PC-9 (cell line): ENCODE measurements at regions not wholly inside any gene's neighbourhood (a gene's known extent, or its start where the extent isn't known, plus 50 kb on each side); places are given as distances from the start of the nearest gene placed in this dataset.

Source experiments
- BruUV-seq: library from RNA; stranded (reverse); fragments of 400-500 nt; replicated peaks from 2 replicates; lab custom pipeline; 2021; lab: Mats Ljungman, UMichigan
- CTCF ChIA-PET: fragments of 300-600 bp; sonication (Branson Sonifier 250); formaldehyde crosslinking; loops from one replicate; lab custom pipeline; 2022; ENCODE audit warnings: antibody characterized with exemption; lab: Charles Lee
- POLR2A ChIA-PET: fragments of 300-600 bp; sonication (Branson Sonifier 250); formaldehyde crosslinking; loops from one replicate; lab custom pipeline; 2022; ENCODE audit warnings: antibody characterized with exemption; ENCODE audit not compliant: unreplicated experiment; lab: Charles Lee
- DNase-seq, 2 experiments: peaks; one replicate each; pipeline versions ENCODE4 v3.0.0 to v3.0.0-alpha.2; 2015 to 2022; ENCODE audit warnings: mixed read lengths in 1 of 2
- H2AFZ ChIP-seq: fragments of 200-600 bp; sonication (generic); 2 replicates; pipeline ENCODE4 v1.8.1; 2017; ENCODE audit warnings: antibody characterized with exemption
- H3F3A ChIP-seq: fragments of 200-600 bp; sonication (generic); 2 replicates; pipeline ENCODE4 v1.8.1; 2017; ENCODE audit warnings: antibody characterized with exemption, mild to moderate bottlenecking, low read depth; ENCODE audit not compliant: insufficient read depth
- H3K27ac ChIP-seq: fragments of 200-600 bp; sonication (generic); 2 replicates; pipeline ENCODE4 v1.6.1; 2016; ENCODE audit warnings: mixed run types
- H3K27me3 ChIP-seq: fragments of 200-600 bp; sonication (generic); 2 replicates; pipeline ENCODE4 v1.6.1; 2016; ENCODE audit warnings: low read depth, mixed run types; ENCODE audit not compliant: insufficient read depth
- H3K36me3 ChIP-seq: fragments of 200-600 bp; sonication (generic); 2 replicates; pipeline ENCODE4 v1.6.1; 2016; ENCODE audit warnings: low read depth, mixed run types
- H3K4me1 ChIP-seq: fragments of 200-600 bp; sonication (generic); replicated peaks from 2 replicates; pipeline ENCODE4 v1.6.1; 2016; ENCODE audit warnings: mixed run types; ENCODE audit not compliant: insufficient read depth
- H3K4me2 ChIP-seq: fragments of 200-600 bp; sonication (generic); 2 replicates; pipeline ENCODE4 v1.6.1; 2017; ENCODE audit warnings: mixed run types
- H3K4me3 ChIP-seq: fragments of 200-600 bp; sonication (generic); 2 replicates; pipeline ENCODE4 v1.6.1; 2016; ENCODE audit warnings: mixed run types
- H3K79me2 ChIP-seq: fragments of 200-600 bp; sonication (generic); 2 replicates; pipeline ENCODE4 v1.6.1; 2017; ENCODE audit warnings: low read depth, mixed run types
- H3K9me2 ChIP-seq: fragments of 200-600 bp; sonication (generic); 2 replicates; pipeline ENCODE4 v1.8.1; 2017; ENCODE audit warnings: mild to moderate bottlenecking; ENCODE audit not compliant: insufficient read depth
- H3K9me3 ChIP-seq: fragments of 200-600 bp; sonication (generic); 2 replicates; pipeline ENCODE4 v1.8.1; 2016; ENCODE audit warnings: low read depth; ENCODE audit not compliant: insufficient read depth
- H4K20me1 ChIP-seq: fragments of 200-600 bp; sonication (generic); 2 replicates; pipeline ENCODE4 v1.8.1; 2017; ENCODE audit not compliant: insufficient read depth
- EZH2 ChIP-seq: fragments of 200-600 bp; sonication (generic); IDR thresholded peaks from 2 replicates; pipeline ENCODE4 v1.8.0; 2017; ENCODE audit warnings: antibody characterized with exemption, low read depth
- intact Hi-C: fragments of 100-400 bp; cut with micrococcal nuclease; formaldehyde crosslinking; loops from one replicate; pipeline ENCODE4 v1.10.0; 2022; ENCODE audit not compliant: unreplicated experiment
- TF ChIP-seq, protein P1 (sequence below): fragments of 200-600 bp; sonication (generic); conservative IDR thresholded peaks from 2 replicates; pipeline ENCODE4 v1.6.1; 2017; ENCODE audit warnings: mixed run types, antibody characterized with exemption, mild to moderate bottlenecking, moderate library complexity

DNA sequence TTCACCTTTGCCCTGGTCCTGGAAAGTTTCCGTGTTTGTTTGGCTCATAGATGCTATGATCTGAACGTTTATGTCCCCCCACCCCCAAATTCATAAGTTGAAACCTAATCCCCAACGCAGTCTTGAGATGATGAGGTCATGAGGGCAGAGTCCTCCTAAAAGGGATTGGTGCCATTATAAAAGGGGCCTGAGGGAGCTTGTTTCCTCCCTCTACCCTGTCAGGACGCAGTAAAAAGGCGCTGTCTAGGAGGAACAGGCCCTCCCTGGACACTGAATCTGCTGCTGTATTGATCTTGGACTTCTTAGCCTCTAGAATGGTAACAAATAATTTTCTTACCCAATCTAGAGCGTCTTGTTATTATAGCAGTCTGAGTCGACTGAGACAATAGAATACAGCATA lies 2190.6 kb upstream of the TENM3 start:
- no peak for TF ChIP-seq EZH2
- TF ChIP-seq, protein P1, sequence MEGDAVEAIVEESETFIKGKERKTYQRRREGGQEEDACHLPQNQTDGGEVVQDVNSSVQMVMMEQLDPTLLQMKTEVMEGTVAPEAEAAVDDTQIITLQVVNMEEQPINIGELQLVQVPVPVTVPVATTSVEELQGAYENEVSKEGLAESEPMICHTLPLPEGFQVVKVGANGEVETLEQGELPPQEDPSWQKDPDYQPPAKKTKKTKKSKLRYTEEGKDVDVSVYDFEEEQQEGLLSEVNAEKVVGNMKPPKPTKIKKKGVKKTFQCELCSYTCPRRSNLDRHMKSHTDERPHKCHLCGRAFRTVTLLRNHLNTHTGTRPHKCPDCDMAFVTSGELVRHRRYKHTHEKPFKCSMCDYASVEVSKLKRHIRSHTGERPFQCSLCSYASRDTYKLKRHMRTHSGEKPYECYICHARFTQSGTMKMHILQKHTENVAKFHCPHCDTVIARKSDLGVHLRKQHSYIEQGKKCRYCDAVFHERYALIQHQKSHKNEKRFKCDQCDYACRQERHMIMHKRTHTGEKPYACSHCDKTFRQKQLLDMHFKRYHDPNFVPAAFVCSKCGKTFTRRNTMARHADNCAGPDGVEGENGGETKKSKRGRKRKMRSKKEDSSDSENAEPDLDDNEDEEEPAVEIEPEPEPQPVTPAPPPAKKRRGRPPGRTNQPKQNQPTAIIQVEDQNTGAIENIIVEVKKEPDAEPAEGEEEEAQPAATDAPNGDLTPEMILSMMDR, result no peak
- no peak overlapping the region for H3K4me2 ChIP-seq
- no peaks in the 10 kb centered on the region for H3K79me2 ChIP-seq
- ChIA-PET CTCF (interaction anchor here (0.6 kb wide), 1 partner anchor 451 kb away, joined by 4 read pairs; no protein-coding TSS in a partner anchor), POLR2A (no interaction called here)
- H3F3A ChIP-seq, result no peaks in the 10 kb centered on the region
- DNase-seq, result no peak
- H4K20me1 ChIP-seq, result no peaks in the 10 kb centered on the region
- H3K9me3 ChIP-seq, result no peaks in the 10 kb centered on the region
- H3K4me1 ChIP-seq, result no peaks in the 10 kb centered on the region
- no peaks in the 10 kb centered on the region for H3K9me2 ChIP-seq
- BruUV-seq, result no TSS peak
- no peak overlapping the region for H3K27ac ChIP-seq
- no peaks in the 10 kb centered on the region for H3K36me3 ChIP-seq
- no peak overlapping the region for H2AFZ ChIP-seq
- no peak overlapping the region for H3K4me3 ChIP-seq
- peaks cover 12% of the 10 kb centered on the region for H3K27me3 ChIP-seq
- intact Hi-C loops, result no loop called here

GRCh38 chr4:180054291-180054690 lies 2188.9 kb upstream of the TENM3 start:
- POLR2A ChIA-PET, result no interaction called here
- CTCF ChIA-PET, result no interaction called here
- DNase-seq, result no peak
- no peaks in the 10 kb centered on the region for H4K20me1 ChIP-seq
- no peaks in the 10 kb centered on the region for H3K9me3 ChIP-seq
- H3K4me3 ChIP-seq, result no peak overlapping the region
- BruUV-seq, result no TSS peak
- no peak overlapping the region for H3K4me2 ChIP-seq
- H3F3A ChIP-seq, result no peaks in the 10 kb centered on the region
- H3K4me1 ChIP-seq, result 0 out of 2 replicates have a peak, but pooled peaks cover 2% of the 10 kb centered on the region
- no peak overlapping the region for H2AFZ ChIP-seq
- H3K27ac ChIP-seq, result no peak overlapping the region
- H3K9me2 ChIP-seq, result no peaks in the 10 kb centered on the region
- intact Hi-C loops, result no loop called here
- no peaks in the 10 kb centered on the region for H3K79me2 ChIP-seq
- H3K36me3 ChIP-seq, result no peaks in the 10 kb centered on the region
- peaks cover 20% of the 10 kb centered on the region for H3K27me3 ChIP-seq
- no peak for TF ChIP-seq EZH2
- TF ChIP-seq, protein P1, result no peak

DNA sequence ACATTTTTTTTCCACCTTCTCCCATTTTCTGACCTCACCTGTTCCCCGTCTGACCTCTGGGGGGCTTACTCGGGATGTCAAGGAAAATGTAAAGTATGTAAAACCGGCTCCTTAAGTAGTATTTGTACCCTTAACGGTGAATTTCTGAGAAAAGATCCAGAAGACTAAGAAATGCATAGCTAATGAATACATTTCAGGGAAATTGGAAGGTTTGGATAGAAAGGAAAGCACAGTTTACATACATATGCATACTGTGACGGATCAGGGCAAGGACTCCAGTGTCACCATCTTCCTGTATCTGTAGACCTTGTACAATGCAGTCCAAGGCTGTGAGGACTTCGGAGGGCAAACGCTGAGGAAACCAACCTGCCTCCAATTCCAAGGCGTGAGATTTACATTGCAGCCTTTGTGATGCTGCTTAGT lies 2185.9 kb upstream of the TENM3 start:
- H3K9me3 ChIP-seq, result no peaks in the 10 kb centered on the region
- ChIA-PET POLR2A (no interaction called here), CTCF (no interaction called here)
- 0 out of 2 replicates have a peak, but pooled peaks cover 5% of the 10 kb centered on the region for H3K4me1 ChIP-seq
- no peak overlapping the region; the same call in 1 of the 2 replicates for H3K4me2 ChIP-seq
- no peaks in the 10 kb centered on the region for H3K9me2 ChIP-seq
- BruUV-seq, result no TSS peak
- no peak overlapping the region for H2AFZ ChIP-seq
- intact Hi-C loops, result loop anchor here (5.0 kb wide), 1 partner anchor 90 kb away; no protein-coding TSS in a partner anchor
- no peak for DNase-seq
- H3K4me3 ChIP-seq, result no peak overlapping the region
- H3K36me3 ChIP-seq, result no peaks in the 10 kb centered on the region
- no peak overlapping the region for H3K27ac ChIP-seq
- no peaks in the 10 kb centered on the region for H3F3A ChIP-seq
- TF ChIP-seq, protein P1, result no peak
- no peak for TF ChIP-seq EZH2
- H3K79me2 ChIP-seq, result no peaks in the 10 kb centered on the region
- no peaks in the 10 kb centered on the region for H4K20me1 ChIP-seq
- H3K27me3 ChIP-seq, result peaks cover 41% of the 10 kb centered on the region
